Activated CD4-positive, alpha-beta T cell treated with anti-CD3 and anti-CD28 coated beads, Interleukin-2, amount 50 U/mL, for 1 hour (primary cell): ENCODE measurements at regions not wholly inside any gene's neighbourhood (a gene's known extent, or its start where the extent isn't known, plus 50 kb on each side); places are given as distances from the start of the nearest gene placed in this dataset.

Experiments
- DNase-seq: peaks from one replicate; pipeline ENCODE4 v3.0.0-alpha.2; 2020

DNA sequence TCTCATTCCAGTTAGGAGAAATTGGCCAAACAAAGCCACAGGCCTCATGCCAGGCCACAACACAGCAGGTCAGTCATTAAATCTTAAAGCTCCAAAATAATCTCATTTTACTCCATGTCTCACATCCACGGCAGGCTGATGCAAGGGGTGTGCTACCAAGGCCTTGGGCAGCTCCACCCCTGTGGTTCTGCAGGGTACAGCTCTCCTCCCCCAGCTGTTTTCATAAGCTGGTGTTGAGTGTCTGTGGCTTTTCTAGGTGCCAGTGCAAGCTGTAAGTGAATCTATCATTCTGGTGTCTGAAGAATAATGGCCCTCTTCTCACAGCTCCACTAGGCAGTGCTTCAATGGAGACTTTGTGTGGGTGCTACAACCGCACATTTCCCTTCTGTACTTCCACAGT, 949.2 kb downstream of the TECRL start:
- no peak for DNase-seq

DNA sequence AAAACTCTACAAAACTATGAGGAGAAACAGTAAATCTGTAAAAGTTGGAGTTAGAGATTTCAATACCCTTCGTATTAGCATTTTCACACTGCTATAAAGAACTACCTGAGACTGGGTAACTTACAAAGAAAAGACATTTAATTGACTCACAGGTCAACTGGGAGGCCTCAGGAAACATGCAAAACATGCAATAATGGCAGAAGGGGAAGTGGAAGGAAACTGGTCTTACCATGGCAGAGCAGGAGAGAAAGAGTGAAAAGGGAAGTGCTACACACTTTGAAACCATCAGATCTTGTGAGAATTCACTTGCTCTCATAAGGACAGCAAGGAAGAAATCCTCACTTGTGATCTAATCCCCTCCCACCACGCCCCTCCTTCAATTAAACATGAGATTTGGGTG, 949.9 kb downstream of the TECRL start:
- DNase-seq: no peak

DNA sequence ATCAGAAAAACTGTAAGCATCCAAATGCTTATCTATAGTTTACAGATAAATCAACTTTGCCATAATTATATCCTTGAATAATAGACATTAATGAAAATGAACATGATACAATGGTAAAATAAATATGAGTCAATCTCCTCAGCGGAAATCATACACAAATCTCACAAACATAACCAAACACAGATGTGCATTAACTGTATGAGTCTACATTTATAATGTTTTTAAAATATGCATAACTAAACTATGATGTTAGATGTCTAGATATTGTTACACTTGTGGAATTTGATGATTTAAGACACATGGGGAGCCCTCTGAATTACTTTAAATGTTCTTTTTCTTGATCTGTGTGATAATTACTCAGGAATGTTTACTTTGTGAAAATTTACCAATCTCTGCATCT, 951.2 kb downstream of the TECRL start:
- DNase-seq: no peak

DNA sequence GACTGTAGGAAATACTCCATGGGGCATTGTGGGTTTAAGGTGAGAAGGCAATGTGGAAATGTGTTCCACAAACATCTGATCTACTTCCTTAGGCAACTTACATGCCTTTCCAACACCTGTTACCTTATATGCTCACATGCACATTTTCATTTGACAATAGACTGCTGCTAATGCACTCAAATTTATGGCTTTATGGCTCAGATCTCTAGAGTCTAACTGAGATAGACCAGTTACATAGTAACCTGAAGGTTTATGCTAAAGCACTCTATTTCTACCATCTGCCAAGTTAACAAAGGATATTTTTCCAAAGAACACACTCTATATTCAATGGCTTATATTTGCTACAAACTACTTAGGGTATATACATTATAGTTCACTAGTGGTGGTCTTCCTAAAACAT, 969.0 kb downstream of the TECRL start:
- DNase-seq: no peak

DNA sequence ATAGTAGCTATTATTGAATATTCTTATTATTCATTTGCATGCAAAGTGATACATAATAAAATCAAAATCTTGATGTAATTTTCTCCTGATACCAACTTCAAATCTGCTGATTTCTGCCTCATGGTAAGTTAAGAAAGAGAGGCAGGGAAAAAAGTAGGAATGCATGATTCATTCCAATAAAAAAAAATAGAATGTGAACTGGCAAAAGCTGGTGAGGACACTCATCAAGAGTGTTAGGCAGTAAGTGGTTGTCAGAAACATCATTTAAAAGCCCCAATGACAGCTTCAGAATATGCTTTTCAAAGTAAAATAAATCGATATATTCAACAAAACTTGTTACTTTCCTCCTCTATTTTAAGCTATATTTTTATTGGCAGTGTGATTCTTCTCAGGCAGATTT, 979.1 kb downstream of the TECRL start:
- no peak for DNase-seq

DNA sequence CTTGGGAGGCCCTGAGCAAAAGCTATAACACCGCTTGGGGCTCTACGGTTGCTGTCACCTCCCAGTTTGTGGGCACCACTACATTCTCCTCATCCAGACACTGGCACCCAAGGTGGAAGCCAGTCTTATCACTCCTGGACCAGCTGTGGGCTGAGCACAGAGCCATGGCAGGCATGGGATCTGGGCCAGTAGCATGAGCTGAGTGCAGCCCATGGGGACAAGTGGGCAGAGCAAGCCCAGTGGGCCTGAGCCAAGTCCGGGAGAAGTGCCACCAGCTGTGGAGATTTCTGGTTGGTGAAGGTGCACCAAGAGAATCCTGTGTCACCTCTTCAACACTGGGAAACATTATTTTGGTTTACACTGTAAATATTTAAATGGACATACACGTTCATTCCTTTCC, 1013.0 kb downstream of the TECRL start:
- no peak for DNase-seq

DNA sequence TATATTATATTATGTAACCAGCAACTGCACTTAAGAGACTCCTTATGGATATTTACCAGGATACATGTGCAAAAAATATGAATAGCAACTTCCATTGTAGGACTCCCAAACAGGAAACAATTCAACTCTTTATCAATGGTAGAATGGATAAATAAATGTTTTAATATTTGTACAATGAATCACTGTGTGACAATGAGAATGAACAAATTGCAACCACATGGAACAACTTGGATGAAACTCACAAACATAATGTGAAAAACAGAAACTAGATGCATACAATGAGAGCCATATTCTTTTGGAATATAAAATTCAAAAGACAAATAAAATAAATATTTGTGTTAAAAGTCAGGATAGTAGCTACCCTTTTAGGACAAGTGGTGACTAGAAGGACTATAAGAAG, 1015.7 kb downstream of the TECRL start:
- no peak for DNase-seq

DNA sequence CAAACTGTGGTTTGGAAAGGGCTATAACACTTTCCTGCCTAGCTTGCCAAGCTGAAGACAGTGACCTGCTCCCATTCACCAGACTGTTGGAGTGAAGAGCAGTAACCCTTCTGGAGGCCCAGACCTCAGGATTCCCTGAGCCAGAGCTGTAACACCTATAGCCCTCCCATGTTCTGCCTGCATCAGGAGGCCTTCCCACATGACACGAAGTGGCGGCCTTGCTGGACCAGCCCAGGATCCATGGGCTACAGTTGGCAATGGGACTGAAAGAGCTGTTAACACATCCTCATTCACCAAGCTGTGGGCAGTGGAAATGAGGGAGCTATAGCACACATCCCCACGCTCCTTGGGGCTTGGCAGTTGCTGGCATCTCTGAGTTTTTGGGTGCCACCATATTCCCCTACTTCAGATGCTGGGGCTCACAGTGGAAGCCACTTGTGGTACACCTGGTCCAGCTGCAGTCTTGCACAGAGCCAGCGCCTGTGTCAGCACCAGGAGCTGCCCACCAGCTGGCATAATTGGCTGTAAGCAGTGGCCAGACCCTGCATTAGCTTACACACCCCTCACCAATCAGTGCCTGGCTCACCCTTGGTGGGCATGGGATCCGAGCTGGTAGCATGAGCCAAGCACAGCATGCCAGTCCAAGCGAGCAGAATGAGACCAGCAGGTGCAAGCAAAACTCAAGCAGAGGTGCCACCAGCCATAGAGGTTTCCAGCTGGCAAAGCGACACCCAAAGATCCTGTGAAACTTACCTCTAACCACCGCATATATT, 1029.3 kb downstream of the TECRL start:
- no peak for DNase-seq

DNA sequence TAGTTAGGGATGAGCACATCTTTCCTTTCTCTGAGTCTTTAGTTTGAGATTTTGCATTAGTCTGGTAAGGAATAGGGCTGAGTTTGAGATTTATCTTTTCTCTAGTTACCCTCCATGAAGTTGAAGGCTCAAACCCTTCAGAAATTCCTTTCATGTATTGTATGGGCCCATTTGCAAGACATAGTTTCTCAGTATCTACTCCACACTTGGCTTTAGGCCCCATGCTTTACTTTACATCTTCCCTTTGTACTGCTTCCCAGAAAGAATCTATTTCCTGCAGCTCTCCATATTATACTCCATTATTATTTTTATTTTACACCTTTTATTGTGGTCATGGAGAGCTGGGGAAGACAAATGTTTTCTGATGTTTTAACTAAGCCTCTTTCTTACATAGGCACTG, 1038.2 kb downstream of the TECRL start:
- no peak for DNase-seq

DNA sequence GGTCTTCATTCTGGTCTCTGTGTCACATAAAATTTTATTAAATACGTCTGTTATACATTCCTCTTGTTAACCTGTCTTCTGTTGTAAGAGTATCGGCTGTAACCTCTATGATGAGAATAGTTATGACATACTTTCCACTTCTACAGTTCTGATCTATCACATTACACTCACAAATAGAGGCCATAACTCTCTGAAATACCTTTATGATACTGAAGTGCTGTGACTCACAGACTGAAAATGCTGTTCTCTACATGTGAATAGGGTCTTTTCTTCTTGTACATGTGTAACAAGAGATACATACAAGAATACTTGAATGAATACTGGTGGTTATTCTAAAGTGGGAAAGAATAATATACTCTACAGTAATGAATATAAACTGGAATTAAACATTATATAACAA, 1047.6 kb downstream of the TECRL start:
- DNase-seq: no peak

DNA sequence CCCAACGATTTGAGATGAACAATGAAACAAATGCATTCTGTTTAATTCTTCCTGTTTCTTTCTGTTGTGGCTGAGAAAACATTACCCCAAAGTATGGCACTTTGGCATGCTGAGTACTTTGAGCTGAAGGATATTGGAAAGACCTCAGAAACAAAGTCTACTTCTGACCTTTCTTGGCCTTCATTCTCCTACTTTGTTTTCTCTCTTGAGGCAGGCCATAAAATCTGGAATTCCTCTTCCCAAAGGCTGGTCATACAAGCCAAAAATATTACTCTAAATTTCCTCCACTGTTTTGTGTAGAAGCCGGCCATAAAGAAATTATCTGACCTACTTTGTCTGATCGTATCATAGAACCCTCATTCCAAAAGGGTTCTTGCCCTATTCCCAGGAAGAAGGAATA, 1048.2 kb downstream of the TECRL start:
- no peak for DNase-seq

DNA sequence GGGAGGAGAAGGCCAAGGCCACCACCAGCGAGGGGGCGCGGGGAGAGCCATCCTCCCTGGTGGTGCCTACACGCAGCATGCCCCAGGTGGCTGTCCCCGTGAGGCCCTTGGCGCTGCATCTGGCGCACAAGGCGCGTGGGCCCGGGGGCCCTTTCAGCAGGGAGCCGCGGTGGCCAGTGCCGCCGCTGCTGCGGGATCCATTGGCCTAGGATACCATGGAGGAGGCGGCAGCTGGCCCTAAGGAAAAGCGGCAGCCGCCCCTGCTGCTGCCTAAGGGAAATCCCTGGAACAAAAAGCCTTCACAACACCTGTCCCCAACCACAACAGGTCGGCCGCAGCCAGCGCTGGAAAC, 1059.6 kb downstream of the TECRL start:
- no peak for DNase-seq

DNA sequence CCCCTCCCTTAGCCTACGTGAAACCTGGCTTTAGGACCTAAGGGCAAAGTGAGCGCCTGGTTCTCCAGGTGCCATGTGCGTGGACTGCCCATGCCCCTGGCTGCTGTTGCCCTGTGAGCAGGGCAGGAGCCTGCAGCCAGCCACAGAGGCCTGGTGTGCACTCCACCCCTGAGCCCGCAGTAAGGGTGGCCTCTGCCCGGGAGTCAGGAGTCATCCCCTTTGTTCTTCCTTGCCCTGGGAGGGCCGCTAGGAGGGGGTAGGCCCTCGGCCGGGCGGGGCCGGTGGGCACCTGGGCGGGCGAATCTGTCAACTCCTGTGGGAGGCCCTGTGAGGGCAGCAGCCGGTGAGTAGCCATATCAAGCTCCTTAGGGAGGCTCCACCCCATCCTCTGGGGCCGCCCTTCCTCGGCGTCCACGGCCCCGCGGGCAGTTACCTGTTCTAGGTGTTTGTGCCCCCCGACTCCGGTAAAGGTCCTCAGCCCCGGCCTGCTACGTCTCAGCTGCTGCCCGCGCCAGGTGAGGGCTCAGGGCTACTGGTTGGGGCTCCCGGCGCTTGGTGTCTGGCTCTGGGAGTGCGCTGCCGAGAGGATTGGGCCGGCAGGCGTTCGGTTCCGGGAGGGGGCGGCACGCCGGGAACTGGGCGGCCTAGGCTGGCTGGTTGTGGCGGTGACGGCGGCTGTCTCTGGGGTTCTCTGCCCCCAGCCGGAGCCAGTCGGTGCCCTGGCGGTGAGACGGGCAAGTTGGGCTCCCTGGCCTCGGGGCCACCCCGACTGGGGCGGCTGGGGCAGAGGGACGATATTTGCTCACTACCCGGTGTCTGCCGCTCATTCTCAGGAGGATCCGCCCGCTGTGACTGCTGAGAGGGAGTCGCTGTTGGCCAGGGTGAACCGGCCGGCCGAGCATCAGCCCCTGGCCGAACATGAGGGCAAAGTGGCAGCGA, 1060.2 kb downstream of the TECRL start:
- DNase-seq: no peak

DNA sequence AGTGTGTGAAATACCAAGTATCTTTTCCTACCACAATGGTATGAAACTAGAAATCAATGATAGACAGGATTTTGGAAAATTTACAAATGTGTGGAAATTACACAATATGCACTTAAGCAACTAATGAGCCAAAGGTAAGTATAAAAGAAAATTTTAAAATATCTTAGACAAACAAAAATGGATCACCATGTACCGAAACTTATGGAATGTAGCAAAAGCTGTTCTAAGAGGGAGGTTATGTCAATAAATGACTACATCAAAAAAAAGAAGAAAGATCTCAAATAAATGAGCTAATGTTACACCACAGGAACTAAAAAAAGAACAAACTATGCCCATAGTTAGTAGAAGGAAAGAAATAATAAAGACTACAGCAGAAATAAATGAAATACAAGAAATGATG, 1084.1 kb downstream of the TECRL start:
- DNase-seq: no peak

DNA sequence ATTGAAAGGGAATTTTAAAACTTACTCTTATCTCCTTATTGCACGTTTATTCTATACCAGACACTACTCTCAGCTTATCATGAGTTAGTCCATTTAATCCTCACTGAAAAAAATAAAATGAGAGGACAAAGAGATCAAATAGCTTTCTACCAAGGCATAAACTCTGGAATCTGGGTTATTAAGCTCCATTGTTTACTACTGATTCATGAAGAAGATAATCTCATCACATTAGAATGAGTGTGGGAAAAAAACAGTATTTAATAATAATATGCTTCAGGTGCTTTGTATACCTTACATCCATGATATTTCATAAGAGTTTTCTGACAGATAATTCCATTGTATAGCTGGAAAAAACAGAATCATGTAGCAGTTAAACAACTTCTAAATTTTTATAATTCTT, 1092.6 kb downstream of the TECRL start:
- no peak for DNase-seq

DNA sequence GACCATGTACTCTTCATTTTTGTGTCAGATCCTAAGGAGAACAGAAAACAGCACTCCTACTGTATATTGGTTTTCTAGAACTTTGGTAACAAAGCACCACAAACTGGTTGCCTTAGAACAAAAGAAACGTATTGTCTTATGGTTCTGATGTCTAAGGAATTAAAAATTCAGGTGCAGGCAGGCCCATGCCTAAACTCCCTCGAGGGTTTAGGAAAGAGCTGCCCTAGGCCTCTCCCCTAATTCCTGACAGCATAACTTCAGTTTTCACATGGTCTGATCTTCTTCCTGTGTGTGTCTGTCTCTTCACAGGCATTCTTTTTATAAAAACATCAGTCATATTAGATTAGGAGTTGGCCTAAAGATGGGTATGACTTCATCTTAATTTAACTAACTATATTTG, 1093.6 kb downstream of the TECRL start:
- DNase-seq: no peak

DNA sequence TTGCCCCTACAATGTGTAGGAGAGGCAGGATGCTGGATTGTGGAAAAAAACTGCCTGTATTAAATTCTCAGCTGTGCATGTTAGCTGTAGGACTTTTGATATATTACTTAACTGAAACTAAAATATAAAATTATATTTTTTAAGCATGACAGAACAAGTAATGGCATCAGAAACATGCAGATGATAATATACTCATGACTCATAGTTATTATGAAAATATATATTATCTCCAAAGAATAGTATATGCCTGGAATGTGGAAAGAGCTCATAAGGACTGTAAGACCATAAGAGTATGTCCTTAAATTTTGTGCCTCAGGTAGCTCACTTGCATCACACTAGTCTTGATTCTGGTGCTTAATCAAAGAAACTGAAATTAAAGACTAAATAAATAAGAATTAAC, 1100.6 kb downstream of the TECRL start:
- no peak for DNase-seq

DNA sequence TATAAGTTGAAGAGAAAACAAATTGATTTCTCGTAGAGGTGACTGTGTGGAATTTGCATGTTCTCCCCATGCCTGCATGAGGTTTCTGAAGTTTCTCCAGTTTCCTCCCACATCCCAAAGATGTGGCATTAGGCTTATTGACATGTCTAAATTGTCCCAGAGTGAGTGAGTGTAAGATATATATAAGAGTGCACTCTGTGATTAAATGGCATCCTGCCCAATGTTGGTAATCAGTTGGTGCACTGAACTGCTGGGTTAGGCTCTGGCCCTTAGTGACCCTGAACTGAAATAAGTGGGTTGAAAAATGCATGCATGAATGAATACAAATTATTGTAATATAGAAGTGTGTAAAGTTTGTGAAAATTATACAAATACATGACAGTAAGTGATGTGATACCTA, 1106.5 kb downstream of the TECRL start:
- no peak for DNase-seq

DNA sequence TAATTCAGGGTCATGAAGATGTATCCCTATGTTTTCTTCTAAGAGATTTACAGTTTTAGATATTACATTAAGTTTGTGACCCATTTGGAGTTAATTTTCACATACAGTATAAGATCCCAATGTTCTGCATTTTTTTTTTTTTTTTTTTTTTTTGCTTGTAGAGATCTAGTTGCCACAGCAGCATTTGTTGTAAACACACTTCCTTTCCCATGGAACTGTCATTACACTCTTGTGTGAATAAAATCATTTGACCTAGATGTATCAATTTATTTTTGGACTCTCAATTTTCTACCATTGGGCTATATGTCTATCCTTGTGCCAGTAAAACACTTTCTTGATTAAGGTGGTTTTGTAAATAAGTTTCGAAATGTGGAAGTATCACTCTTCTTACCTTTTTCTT, 1107.2 kb downstream of the TECRL start:
- no peak for DNase-seq

DNA sequence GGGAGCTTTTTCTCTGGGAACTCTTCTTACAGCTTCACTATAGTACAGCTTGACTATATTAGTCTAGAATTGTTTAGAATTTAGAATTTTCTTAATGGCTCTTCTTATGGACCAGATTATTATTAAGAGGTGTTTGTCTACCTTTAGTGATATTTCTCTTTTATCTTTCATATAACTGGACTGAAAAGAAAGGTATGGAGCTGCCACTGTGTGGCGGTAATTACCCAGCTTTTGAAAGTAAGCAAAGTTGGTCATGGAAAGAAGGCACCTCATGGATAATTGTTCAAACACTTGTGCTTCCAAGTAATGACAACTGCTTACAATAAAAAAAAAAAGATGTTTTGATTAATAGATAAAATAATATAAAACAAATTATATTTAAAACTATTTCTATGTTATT, 1112.5 kb downstream of the TECRL start:
- no peak for DNase-seq

DNA sequence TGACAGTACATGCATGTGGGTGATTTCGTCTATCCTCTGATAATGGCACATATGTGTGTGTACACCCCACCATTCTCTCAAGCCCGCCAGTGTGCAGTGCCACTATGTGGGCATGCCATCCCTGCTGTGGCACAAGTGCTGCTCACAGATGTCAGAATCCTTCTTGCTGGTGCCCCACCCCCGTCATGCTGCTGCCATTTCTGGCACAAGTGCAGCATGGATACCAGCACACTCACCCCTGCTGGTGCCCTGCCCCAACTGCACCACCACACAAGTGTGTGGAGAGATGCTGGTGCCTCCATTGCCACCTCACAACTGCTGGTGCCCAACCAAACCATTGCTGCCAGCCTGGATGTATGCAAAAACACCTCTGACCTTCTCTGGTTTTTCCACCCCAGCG, 1133.8 kb downstream of the TECRL start:
- DNase-seq: no peak

DNA sequence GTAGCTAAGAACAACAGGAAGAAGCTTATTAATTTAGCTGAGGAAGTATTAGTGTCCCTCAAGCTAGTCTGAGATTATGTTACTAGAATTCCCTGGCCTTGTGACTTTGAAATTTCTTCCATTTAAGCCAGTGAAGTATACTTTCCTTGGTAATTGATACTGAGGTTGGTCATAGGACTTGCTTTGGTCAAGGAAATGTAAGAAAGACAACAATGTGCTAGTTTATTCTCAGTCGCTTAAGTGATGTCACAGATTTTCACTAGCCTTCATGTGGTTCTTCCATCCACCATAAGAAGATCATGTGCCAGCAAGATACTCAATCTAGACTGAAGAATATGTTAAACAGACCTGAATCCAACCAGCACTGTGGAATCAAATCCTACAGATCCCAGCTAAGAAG, 1140.1 kb downstream of the TECRL start:
- no peak for DNase-seq

DNA sequence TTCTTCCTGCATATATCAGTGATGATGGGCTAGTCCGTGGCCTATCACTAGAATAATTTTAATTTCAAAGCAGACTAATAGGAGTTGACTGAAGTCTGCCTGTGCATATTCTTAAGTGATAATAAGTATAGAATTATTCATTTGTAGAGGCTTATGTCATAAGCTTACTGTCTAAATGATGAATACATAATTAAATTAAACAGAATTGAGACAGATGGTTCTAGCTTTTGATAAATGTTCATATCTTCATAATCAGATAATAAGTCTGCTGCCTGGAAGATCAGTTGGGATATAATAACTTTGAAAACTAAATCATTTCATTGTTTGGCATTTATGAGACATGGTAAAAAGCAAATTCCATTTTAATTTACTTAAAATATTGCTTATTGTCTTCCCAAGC, 1175.6 kb downstream of the TECRL start:
- no peak for DNase-seq

DNA sequence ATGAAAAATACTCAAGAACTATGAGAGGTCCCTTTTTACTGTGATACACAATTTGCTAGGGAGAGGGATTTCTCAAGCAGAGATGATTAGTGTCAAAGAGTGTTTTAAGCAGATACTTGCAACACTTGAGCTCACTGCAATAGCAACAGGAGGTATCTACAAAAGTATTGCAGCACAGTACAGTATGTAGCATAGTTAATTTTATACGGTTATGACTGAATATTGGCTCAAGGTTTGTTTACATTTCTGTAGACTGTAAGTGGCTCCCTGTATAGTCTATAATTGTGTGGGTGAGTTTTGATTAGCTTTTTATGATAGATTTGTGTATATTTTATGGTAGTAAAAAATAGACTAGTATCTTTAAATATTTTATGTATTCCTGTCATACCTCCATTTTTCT, 1177.2 kb downstream of the TECRL start:
- no peak for DNase-seq

DNA sequence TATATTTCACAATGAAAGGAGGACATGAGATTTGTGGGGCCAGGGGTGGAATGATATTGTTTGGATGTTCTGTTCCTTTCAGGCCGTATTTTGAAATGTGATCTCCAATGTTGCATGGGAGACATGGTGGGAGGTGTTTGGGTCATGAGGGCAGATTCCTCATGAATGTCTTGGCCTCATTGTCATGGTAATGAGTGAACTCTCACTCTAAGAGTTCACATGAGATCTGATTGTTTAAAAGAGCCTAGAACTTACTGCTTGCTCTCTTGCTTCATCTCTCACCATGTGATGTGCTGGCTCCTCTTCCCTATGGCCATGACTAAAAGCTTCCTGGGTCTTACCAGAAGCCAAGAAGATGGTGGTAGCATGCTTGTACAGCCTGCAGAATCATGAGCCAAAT, 1183.0 kb downstream of the TECRL start:
- DNase-seq: no peak
